ENCODE measurements at regions not wholly inside any gene's neighbourhood (a gene's known extent, or its start where the extent isn't known, plus 50 kb on each side); places are given as distances from the start of the nearest gene placed in this dataset.
"Not testable (repeated sequence)": the region's sequence is repeated elsewhere in the genome, so short reads cannot be mapped to it uniquely, and the experiment has no call there.

DNA sequence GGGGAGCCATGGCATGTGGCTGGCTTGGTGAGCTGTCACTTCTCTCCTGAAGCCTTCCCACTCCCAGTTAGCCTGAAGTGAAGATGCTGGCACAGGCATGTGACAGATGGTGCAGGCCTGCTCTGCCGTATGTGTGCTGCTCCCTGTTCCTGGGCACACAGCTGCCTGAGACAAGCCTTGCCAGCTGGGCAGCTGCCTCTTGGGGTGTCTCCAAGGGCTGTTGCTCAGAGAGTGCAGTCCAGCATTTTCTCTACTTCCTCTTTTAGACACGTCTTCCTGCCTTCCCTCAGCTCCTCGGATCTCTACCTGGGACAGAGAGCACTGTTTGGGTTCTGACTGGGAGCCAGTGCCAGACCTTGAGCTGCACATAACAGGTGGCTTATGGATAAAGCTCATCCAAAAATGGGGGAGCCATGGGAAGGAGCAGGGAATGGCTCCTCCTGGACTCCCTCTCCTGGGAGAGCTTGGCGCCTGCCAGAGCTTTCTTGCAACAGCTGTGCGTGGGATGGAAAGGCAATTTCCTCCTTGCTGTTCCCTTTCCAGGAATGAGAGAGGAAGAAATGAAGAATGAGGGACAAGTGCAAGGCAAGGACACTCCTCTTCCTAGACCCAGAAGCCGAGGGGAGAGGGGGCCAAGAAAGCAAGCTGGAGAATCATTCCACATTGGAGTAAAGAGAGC, 132.9 kb downstream of the MSL3 start:
- Histone ChIP-seq H3K9me3 (no peaks in the 10 kb centered on the region), H3K27ac (no peak overlapping the region), H3K36me3 (no peaks in the 10 kb centered on the region), H3K4me1 (no peaks in the 10 kb centered on the region), H3K27me3 (peaks cover 0 to 6% of the 10 kb centered on the region in 2 donors), H3K4me3 (no peak overlapping the region)
- ATAC-seq, result no peak
- DNase-seq, result no peak
- TF ChIP-seq, protein P1, sequence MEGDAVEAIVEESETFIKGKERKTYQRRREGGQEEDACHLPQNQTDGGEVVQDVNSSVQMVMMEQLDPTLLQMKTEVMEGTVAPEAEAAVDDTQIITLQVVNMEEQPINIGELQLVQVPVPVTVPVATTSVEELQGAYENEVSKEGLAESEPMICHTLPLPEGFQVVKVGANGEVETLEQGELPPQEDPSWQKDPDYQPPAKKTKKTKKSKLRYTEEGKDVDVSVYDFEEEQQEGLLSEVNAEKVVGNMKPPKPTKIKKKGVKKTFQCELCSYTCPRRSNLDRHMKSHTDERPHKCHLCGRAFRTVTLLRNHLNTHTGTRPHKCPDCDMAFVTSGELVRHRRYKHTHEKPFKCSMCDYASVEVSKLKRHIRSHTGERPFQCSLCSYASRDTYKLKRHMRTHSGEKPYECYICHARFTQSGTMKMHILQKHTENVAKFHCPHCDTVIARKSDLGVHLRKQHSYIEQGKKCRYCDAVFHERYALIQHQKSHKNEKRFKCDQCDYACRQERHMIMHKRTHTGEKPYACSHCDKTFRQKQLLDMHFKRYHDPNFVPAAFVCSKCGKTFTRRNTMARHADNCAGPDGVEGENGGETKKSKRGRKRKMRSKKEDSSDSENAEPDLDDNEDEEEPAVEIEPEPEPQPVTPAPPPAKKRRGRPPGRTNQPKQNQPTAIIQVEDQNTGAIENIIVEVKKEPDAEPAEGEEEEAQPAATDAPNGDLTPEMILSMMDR (IDR thresholded peaks at IDR 0.05), result no peak
- no peak for TF ChIP-seq POLR2A (IDR thresholded peaks at IDR 0.05)
- intact Hi-C loops (cut with DNase I), result no loop called here
- 15% methylated on average over 6 of the region's 6 CpGs for WGBS (ENCODE audit: insufficient coverage, low coverage, low lambda C conversion rate, missing lambda C conversion rate)

DNA sequence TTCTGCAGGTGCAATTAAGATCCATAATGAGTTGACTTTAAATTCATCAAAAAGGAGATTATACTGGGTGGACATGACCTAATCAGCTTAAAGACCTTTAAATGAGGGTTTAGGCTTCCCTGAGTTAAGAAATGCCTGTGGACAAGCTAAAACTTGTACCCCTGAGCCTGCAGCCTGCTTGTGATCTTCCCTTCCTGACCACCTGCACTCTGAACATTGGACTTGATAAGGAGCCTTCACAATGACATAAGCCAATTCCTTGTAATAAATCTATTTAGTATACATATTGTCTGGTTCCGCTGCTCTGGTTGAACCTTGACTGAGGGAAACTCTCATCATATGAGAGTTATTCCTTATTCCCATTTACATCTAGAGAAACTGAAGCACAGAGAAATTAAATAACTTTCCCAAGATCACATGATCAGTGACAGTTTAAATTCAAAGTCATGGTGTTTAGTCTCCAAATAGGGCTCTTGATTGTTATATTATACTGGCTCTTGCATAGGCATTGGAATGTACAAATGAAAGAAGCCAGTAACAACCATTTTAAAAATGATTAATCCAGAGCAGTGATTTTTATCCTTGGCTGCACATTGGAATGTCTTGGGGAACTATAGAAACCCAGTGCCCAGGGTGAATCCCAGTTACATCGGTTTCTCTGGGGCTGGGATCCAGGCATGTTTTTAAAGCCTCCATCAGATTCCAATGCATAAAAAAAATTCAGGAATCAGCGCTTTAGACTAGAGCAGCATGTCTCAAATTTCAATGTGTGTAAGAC, 136.1 kb downstream of the MSL3 start:
- no peak for DNase-seq
- ATAC-seq, result no peak
- TF ChIP-seq, protein P1 (IDR thresholded peaks at IDR 0.05), result no peak
- no peak for TF ChIP-seq POLR2A (IDR thresholded peaks at IDR 0.05)
- Histone ChIP-seq H3K27ac (no peak overlapping the region), H3K4me3 (no peak overlapping the region), H3K36me3 (no peaks in the 10 kb centered on the region), H3K4me1 (no peaks in the 10 kb centered on the region), H3K27me3 (peaks cover 0 to 3% of the 10 kb centered on the region in 2 donors), H3K9me3 (no peaks in the 10 kb centered on the region)
- 56% methylated on average over 3 of the region's 3 CpGs for WGBS (ENCODE audit: insufficient coverage, low coverage, low lambda C conversion rate, missing lambda C conversion rate)
- intact Hi-C loops (cut with DNase I), result no loop called here

DNA sequence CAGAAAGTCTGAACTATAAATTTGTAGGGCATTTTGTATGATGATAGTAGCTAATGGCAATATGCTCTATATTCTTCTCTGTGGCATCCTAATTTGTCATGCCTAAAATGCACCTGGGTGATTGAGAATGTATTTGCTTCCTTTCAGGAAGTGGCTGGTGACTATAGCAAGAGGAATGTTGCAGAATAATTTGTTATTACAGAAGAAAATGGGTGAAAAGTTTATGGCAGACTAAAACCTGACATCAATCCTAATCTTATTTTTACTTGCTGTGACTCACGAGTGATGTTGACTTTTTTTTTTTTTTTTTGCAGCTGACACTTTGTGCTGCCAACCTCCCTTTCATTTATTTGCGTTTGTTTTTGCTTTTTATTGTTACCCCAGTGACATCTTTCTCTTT, 141.1 kb downstream of the MSL3 start:
- DNase-seq (no peak), ATAC-seq (no peak)
- TF ChIP-seq, protein P1 (IDR thresholded peaks at IDR 0.05), result no peak
- no peak for TF ChIP-seq POLR2A (IDR thresholded peaks at IDR 0.05)
- H3K36me3 ChIP-seq, result no peaks in the 10 kb centered on the region
- H3K9me3 ChIP-seq, result no peaks in the 10 kb centered on the region
- no peak overlapping the region for H3K27ac ChIP-seq
- no peak overlapping the region for H3K4me3 ChIP-seq
- H3K4me1 ChIP-seq, result no peaks in the 10 kb centered on the region
- intact Hi-C loops (cut with DNase I), result no loop called here
- 13% methylated on average over 2 of the region's 2 CpGs for WGBS (ENCODE audit: insufficient coverage, low coverage, low lambda C conversion rate, missing lambda C conversion rate)
- H3K27me3 ChIP-seq, result no peaks in the 10 kb centered on the region

DNA sequence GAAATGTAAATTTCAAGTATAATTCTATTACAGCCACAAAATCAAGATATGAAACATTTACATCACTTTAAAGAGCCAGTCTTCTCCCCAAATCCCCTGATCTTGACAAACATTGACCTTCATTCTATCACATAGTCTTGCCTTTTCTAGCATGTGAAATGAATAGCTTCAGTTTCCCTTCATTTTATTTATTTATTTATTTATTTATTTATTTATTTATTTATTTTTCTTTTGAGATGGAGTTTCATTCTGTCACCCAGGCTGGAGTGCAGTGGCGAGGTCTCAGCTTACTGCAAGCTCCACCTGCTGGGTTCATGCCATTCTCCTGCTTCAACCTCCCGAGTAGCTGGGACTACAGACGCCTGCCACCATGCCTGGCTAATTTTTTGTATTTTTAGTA, 147.9 kb downstream of the MSL3 start:
- H3K4me1 ChIP-seq; H3K36me3 ChIP-seq; H3K4me3 ChIP-seq; H3K27ac ChIP-seq; H3K27me3 ChIP-seq; DNase-seq; intact Hi-C loops (cut with DNase I); ATAC-seq; H3K9me3 ChIP-seq: not testable (repeated sequence)
- WGBS (ENCODE audit: insufficient coverage, low coverage, low lambda C conversion rate, missing lambda C conversion rate), result 48% methylated on average over 3 of the region's 3 CpGs

DNA sequence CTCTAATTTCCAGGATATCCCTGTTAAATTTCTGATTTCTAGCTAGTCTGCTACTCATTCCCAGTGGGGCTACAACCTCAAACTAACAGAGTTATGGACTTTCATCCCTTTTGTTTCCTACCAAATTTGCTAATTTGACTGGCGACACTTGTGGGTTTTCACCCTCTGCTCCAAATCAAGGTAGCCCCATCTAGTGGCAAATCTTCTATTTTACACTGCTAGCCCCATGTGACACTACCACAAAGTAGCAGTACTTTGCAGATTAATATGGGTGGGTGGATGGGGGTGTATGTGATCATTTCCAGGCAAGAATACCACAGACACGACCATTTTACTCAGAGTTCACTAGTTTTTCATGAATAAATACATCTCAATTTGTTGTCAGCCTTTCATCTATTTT, 150.3 kb downstream of the MSL3 start:
- H3K27ac ChIP-seq, result no peak overlapping the region
- no peaks in the 10 kb centered on the region for H3K9me3 ChIP-seq
- no peak for TF ChIP-seq POLR2A (IDR thresholded peaks at IDR 0.05)
- TF ChIP-seq, protein P1 (IDR thresholded peaks at IDR 0.05), result peak; percentile 18 to 43 (median 30)
- ATAC-seq (peak in 2 of 4 donors; percentile 35 to 57), DNase-seq (no peak)
- intact Hi-C loops (cut with DNase I), result no loop called here
- no peaks in the 10 kb centered on the region for H3K36me3 ChIP-seq
- H3K27me3 ChIP-seq, result peaks cover 0 to 6% of the 10 kb centered on the region in 2 donors
- H3K4me3 ChIP-seq, result no peak overlapping the region
- no peaks in the 10 kb centered on the region for H3K4me1 ChIP-seq
- WGBS (ENCODE audit: insufficient coverage, low coverage, low lambda C conversion rate, missing lambda C conversion rate), result 0% methylated on average over 2 of the region's 2 CpGs

Data from right lobe of liver (tissue), 6 donors.